HG03354 (cell line): ENCODE measurements at regions not wholly inside any gene's neighbourhood (a gene's known extent, or its start where the extent isn't known, plus 50 kb on each side); places are given as distances from the start of the nearest gene placed in this dataset.

Experiments
- ATAC-seq: cut with Tn5 transposase; IDR thresholded peaks from one replicate; pipeline ENCODE4 v1.9.1; 2021; ENCODE audit warnings: mild to moderate bottlenecking; ENCODE audit not compliant: unreplicated experiment, poor library complexity, severe bottlenecking

- ATAC-seq, result no peak
Observed at GRCh38 chr17:34126496-34126895, 128.6 kb upstream of the CCL2 start.

GRCh38 chr17:34126965-34127364, 128.1 kb upstream of the CCL2 start:
- ATAC-seq, result no peak

GRCh38 chr17:34130544-34130943, 124.5 kb upstream of the CCL2 start:
- ATAC-seq, result no peak

GRCh38 chr17:34131386-34131785, 123.7 kb upstream of the CCL2 start:
- no peak for ATAC-seq

GRCh38 chr17:34133350-34133749, 121.7 kb upstream of the CCL2 start:
- ATAC-seq, result no peak

GRCh38 chr17:34135841-34136240, 119.2 kb upstream of the CCL2 start:
- ATAC-seq, result no peak

- ATAC-seq, result no peak
Observed at GRCh38 chr17:34140006-34140405, 115.1 kb upstream of the CCL2 start.

- no peak for ATAC-seq
Observed at GRCh38 chr17:34141590-34141989, 113.5 kb upstream of the CCL2 start.

- no peak for ATAC-seq
Observed at GRCh38 chr17:34143430-34143829, 111.7 kb upstream of the CCL2 start.

- ATAC-seq, result no peak
Observed at GRCh38 chr17:34146440-34147043, 108.5 kb upstream of the CCL2 start.

GRCh38 chr17:34151102-34151501, 104.0 kb upstream of the CCL2 start:
- ATAC-seq, result no peak

GRCh38 chr17:34153991-34154390, 101.1 kb upstream of the CCL2 start:
- ATAC-seq, result no peak

- no peak for ATAC-seq
Observed at GRCh38 chr17:34154961-34155730, 99.9 kb upstream of the CCL2 start.

- ATAC-seq, result no peak
Observed at GRCh38 chr17:34155947-34156346, 99.1 kb upstream of the CCL2 start.

GRCh38 chr17:34156401-34156740, 98.7 kb upstream of the CCL2 start:
- ATAC-seq, result no peak

- no peak for ATAC-seq
Observed at GRCh38 chr17:34156741-34157589, 98.1 kb upstream of the CCL2 start.

GRCh38 chr17:34161690-34162089, 93.4 kb upstream of the CCL2 start:
- no peak for ATAC-seq

GRCh38 chr17:34163123-34163522, 92.0 kb upstream of the CCL2 start:
- ATAC-seq, result no peak

GRCh38 chr17:34163646-34164045, 91.4 kb upstream of the CCL2 start:
- ATAC-seq, result no peak

- ATAC-seq, result no peak
Observed at GRCh38 chr17:34164837-34165236, 90.2 kb upstream of the CCL2 start.

- no peak for ATAC-seq
Observed at GRCh38 chr17:34166352-34166751, 88.7 kb upstream of the CCL2 start.
